HL-60/S4 treated with phorbol 12-myristate 13-acetate at 8.2 ng/mL for 4 days and 3 days (cell line): ENCODE measurements at regions not wholly inside any gene's neighbourhood (a gene's known extent, or its start where the extent isn't known, plus 50 kb on each side); places are given as distances from the start of the nearest gene placed in this dataset.

Experiments used
- in situ Hi-C: fragments of 300-500 bp; cut with MboI; formaldehyde crosslinking; loops from 2 replicates; pipeline ENCODE4 v1.15.0; 2022; ENCODE audit warnings: low sequenced_read_pairs

DNA sequence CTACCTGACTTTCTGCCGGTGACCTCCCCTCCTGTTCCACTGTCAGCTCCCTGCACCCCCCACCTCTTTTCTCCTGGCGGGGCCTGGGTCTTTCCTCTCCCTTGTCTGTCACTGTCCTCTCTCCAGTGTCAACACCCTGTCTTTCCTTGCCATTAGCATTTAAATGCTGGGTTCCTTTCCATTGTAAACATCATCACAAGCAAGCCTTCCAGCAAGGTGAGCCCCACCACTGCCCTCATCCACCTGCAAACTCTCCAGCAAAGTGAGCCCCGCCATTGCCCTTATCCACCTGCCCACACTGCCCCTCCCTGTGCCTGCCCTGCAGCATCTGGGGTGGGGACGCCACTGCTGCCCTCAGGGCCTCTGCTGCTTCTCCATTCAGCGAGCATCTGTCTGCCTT is 195.0 kb downstream of the ENGASE start:
- in situ Hi-C loops = no loop called here

DNA sequence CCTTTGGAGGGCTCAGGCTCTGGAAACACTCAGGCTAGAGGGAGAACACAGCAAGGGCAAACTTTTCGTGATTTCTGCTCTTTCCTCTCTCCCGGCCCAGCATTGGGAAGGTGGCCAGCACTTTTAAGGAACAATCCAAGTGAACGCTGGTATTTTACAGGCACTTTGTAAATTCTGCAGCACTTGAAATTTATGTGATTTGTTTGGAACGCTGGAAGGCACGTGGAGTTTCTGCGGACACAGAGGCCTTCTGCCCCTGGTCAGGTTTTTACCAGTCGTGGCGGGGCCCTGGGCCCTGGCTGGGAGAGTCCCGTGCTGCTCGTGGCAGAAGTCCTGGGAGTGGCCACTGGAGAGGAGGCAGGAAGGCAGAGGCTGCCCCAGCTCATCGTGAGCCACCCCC is 188.6 kb downstream of the ENGASE start:
- in situ Hi-C loops = no loop called here

- in situ Hi-C loops = no loop called here
Measured at GRCh38 chr17:79262624-79263023, 188.0 kb downstream of the ENGASE start.

- in situ Hi-C loops = no loop called here
Measured at GRCh38 chr17:79261355-79262072, 186.9 kb downstream of the ENGASE start.

GRCh38 chr17:79258843-79259242 is 184.2 kb downstream of the ENGASE start:
- in situ Hi-C loops = no loop called here

DNA sequence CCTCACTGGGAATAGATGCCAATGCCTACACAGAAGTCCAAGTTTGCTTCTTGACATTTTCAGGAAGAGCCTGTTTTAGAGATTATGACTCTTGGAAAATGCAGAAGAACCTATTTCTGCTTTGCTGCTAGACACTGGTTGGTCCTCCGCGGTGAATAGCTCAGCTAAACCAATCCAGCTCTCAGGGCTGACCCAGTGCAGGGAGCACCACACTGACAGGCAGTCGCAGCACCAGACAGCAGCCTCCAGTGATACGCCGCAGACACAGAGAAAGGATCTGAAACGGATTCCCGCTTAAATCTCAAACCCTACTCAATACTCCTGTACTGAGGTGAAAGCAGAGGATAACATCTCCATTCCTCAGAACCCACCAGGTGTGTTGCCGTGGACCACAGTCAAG is 183.4 kb downstream of the ENGASE start:
- in situ Hi-C loops = no loop called here

DNA sequence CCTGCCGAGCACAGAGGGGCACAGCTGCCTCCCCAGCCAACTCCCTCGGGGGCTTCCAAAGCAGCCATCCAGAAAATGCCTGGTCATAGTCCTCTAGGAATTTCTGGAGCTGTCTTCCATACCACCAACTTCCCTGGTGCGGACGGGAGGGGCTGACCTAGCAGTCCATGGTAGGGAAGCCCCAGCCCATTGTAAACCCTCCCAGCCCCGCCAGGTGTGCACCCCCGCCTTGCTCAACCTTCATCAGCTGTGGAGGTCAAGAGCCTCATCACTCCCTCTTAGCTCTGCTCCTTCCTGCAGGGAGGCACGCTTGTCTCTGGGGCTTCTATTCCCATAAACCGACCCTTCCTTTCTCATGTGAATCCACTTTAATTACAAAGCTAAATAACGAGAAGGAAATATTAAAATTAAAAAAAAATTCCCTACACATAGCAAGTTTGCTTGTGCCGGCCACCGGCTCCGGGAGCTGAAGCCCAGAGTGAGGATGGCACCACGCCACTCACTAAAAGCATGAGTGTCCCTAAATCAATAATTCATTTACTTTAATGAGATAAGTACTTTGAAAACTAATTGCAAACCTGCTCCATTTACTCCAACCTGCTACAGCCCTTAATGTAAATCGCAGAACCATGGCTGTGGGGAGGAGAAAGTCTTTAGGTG is 181.4 kb downstream of the ENGASE start:
- in situ Hi-C loops = no loop called here

- in situ Hi-C loops = no loop called here
Measured at GRCh38 chr17:79255456-79255855, 180.8 kb downstream of the ENGASE start.

DNA sequence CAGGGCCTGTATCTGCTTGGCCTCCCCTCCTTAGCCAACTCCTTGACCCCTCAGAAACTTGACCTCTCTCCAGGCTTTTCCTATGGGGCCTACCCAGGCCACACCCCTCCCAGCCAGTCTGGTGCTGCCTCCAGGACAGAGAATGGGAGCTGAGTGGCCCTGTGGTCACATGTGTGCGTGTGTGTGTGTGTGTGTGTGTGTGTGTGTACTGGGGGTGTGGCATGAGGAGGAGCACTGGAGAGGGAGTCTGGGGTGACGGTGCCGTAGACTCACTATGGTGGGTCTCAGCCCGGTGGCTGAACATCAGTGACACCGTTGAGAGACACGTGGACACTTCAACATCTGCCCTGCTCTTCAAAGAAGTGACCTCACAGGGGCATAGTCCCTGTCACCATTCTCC is 180.4 kb downstream of the ENGASE start:
- in situ Hi-C loops = no loop called here

DNA sequence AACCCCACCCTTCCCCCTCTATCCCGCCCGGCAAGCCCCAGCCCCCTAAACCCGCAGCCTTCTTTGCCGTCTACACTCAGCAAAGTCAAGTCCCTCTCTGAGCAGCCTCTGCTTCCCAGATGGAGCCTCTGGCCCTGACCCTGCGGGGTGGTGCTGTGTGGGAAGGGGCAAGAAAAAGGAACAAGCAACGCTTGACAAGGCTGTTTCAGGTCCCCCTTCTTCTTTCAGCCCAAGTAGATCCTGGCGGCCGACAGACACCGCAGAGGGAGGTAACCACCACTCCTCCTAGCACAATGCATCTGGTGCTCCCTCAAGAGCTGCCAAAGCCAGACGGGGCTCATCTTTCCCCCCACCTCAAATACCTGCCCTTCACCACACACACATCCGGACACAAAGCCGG is 178.3 kb downstream of the ENGASE start:
- in situ Hi-C loops = no loop called here

DNA sequence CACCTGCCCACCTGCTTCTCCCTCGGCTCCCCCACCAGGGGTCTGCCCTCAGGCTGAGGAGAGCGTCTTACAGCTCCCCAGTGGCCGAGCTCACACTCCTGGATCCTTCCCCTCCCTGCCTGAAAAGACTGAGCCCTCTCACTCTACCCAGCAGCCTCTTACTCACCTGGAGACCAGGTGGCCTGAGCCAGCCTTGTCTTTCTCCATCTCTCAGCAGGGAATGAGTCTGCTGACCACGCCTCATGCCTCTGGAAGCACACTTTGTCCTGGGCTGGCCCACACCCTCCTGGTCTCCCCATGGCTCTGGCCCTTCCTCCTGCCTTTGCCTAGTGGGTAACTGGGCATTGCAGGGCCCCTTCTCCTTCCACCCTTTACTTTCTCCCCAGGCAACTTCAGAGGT is 177.2 kb downstream of the ENGASE start:
- in situ Hi-C loops = no loop called here

- in situ Hi-C loops = no loop called here
Measured at GRCh38 chr17:79249929-79250521, 175.4 kb downstream of the ENGASE start.

DNA sequence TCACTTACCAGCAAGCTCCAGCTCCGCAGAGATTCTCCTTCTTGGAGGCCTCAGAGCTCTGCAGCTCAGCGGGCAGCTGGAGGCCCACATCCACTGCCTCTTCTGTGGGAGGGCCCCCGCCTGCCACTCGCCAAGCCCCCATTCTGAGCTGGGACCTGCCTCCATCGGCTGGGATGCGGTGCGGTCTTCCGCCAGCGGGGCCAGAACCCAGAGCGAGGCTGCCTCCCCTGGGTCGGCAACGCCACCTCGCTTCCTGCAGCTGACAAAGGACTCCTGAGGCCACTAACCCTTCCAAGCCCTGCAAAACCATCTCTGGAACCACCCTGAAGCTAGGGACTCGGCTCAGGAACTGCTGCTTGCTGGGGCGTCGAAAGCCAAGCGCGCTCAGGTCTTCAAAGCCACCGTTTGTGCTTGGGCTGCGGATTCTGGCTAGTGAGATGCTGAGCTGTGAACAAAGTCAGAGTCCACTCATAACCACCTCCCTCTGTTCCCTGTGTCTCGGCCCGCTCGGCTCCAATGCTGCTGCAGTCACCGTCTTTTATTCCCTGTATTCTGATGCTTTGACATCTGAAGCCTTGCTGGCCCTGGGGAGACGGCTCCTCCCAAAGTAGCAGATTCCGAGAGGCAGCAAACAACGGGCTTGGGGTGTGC is 174.3 kb downstream of the ENGASE start:
- in situ Hi-C loops = no loop called here

- in situ Hi-C loops = no loop called here
Measured at GRCh38 chr17:79246225-79247190, 171.9 kb downstream of the ENGASE start.

DNA sequence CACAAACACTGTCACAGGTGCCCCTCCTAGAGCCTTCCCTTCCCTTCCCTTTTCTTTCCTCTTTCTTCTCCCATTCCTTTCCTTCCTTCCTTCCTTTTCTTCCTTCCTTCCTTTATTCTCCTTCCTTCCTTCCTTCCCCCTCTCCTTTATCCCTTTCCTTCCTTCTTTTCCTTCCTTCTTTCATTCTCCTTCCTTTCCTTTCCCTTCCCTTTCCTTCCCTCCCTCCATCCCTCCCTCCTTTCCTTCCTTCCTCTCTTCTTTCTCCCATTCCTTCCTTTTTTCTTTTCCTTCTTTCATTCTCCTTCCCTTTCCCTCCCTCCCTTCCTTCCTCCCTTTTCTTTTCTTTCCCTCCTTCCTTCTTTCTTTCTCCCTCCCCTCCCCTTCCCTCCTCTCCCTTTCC is 170.0 kb downstream of the ENGASE start:
- in situ Hi-C loops = no loop called here

- in situ Hi-C loops = no loop called here
Measured at GRCh38 chr17:79243996-79244395, 169.4 kb downstream of the ENGASE start.

GRCh38 chr17:79243603-79243990 is 169.0 kb downstream of the ENGASE start:
- in situ Hi-C loops = no loop called here

- in situ Hi-C loops = no loop called here
Measured at GRCh38 chr17:79242873-79243602, 168.4 kb downstream of the ENGASE start.

- in situ Hi-C loops = no loop called here
Measured at GRCh38 chr17:79242393-79242792, 167.8 kb downstream of the ENGASE start.

- in situ Hi-C loops = no loop called here
Measured at GRCh38 chr17:79241616-79242015, 167.0 kb downstream of the ENGASE start.
